Fibroblast of villous mesenchyme (primary cell): ENCODE measurements at regions not wholly inside any gene's neighbourhood (a gene's known extent, or its start where the extent isn't known, plus 50 kb on each side); places are given as distances from the start of the nearest gene placed in this dataset.

ENCODE experiments used
- DNase-seq: peaks from one replicate; pipeline ENCODE4 v3.0.0-alpha.2; 2010; ENCODE audit warnings: low read depth
- H3K4me3 ChIP-seq: 2 replicates; pipeline ENCODE4 v1.5.1; 2011; ENCODE audit warnings: low read depth, mild to moderate bottlenecking, low read length
- TF ChIP-seq, protein P1 (sequence below): IDR thresholded peaks from 2 replicates; pipeline ENCODE4 v1.5.1; 2012; ENCODE audit warnings: low read depth, mild to moderate bottlenecking, low read length; ENCODE audit not compliant: insufficient read depth

DNA sequence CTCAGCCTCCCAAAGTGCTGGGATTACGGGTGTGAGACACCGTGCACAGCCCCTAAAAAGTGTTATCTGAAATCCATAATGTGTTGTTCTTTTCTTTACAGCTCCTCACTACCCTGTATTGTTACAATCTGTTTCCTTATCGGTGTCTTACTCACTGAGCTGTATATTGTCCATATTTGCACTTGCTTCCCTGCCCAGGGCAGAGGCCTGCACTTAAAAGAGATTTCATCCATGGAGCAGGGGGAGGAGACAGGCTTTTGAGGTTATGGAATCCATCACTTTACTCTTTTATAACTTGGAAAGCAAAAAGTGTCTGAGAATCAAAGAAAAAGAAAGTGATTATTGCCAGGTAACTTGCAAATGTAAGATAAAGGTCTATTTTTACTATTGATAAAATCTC, 251.0 kb downstream of the DIO2 start:
- no peak overlapping the region for H3K4me3 ChIP-seq
- no peak for DNase-seq
- TF ChIP-seq, protein P1, sequence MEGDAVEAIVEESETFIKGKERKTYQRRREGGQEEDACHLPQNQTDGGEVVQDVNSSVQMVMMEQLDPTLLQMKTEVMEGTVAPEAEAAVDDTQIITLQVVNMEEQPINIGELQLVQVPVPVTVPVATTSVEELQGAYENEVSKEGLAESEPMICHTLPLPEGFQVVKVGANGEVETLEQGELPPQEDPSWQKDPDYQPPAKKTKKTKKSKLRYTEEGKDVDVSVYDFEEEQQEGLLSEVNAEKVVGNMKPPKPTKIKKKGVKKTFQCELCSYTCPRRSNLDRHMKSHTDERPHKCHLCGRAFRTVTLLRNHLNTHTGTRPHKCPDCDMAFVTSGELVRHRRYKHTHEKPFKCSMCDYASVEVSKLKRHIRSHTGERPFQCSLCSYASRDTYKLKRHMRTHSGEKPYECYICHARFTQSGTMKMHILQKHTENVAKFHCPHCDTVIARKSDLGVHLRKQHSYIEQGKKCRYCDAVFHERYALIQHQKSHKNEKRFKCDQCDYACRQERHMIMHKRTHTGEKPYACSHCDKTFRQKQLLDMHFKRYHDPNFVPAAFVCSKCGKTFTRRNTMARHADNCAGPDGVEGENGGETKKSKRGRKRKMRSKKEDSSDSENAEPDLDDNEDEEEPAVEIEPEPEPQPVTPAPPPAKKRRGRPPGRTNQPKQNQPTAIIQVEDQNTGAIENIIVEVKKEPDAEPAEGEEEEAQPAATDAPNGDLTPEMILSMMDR: no peak

DNA sequence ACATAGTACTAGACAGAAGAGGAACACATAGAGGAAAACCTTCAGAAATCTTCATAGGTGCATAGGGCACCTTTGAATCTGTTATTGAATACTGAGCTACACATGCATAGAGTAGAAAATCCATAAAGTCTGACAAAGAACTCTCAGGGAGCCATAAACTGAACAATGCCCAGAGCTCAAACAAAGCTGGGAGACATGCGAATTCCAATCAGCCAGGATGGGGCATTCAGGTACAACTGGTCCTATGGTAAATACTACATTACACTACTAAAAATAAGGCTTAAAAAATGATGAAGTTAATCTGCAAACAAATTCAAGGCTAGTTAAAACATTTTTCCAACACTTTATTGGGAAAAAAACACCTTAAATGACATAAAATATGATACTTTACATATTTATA, 259.7 kb downstream of the DIO2 start:
- DNase-seq: no peak
- TF ChIP-seq, protein P1: no peak
- no peak overlapping the region for H3K4me3 ChIP-seq

GRCh38 chr14:79949906-79950305, 261.4 kb downstream of the DIO2 start:
- H3K4me3 ChIP-seq: no peak overlapping the region
- no peak for DNase-seq
- TF ChIP-seq, protein P1: no peak

- no peak for DNase-seq
- no peak overlapping the region for H3K4me3 ChIP-seq
- TF ChIP-seq, protein P1: no peak
Measured at GRCh38 chr14:79947440-79948054, 263.8 kb downstream of the DIO2 start.

GRCh38 chr14:79939235-79939634, 272.1 kb downstream of the DIO2 start:
- DNase-seq: no peak
- TF ChIP-seq, protein P1: no peak
- H3K4me3 ChIP-seq: no peak overlapping the region

- TF ChIP-seq, protein P1: no peak
- H3K4me3 ChIP-seq: no peak overlapping the region
- no peak for DNase-seq
Measured at GRCh38 chr14:79938185-79938584, 273.1 kb downstream of the DIO2 start.

- no peak for DNase-seq
- TF ChIP-seq, protein P1: no peak
- no peak overlapping the region for H3K4me3 ChIP-seq
Measured at GRCh38 chr14:79937433-79937832, 273.9 kb downstream of the DIO2 start.
